Activated naive CD8-positive, alpha-beta T cell (primary cell): ENCODE measurements at regions not wholly inside any gene's neighbourhood (a gene's known extent, or its start where the extent isn't known, plus 50 kb on each side); places are given as distances from the start of the nearest gene placed in this dataset.

Source experiments
- H3K27ac Mint-ChIP-seq: one replicate; pipeline ENCODE4 v1.8.0; 2021; ENCODE audit warnings: mixed read lengths
- H3K27me3 Mint-ChIP-seq: one replicate; pipeline ENCODE4 v1.8.0; 2021; ENCODE audit warnings: mixed read lengths
- H3K36me3 Mint-ChIP-seq: one replicate; pipeline ENCODE4 v1.8.0; 2021; ENCODE audit warnings: mixed read lengths
- H3K4me1 Mint-ChIP-seq: one replicate; pipeline ENCODE4 v1.8.0; 2021; ENCODE audit warnings: low read depth, mixed read lengths
- H3K4me3 Mint-ChIP-seq: one replicate; pipeline ENCODE4 v1.8.0; 2021; ENCODE audit warnings: mild to moderate bottlenecking, mixed read lengths
- H3K9me3 Mint-ChIP-seq: one replicate; pipeline ENCODE4 v1.8.0; 2021; ENCODE audit warnings: low read depth, mixed read lengths

DNA sequence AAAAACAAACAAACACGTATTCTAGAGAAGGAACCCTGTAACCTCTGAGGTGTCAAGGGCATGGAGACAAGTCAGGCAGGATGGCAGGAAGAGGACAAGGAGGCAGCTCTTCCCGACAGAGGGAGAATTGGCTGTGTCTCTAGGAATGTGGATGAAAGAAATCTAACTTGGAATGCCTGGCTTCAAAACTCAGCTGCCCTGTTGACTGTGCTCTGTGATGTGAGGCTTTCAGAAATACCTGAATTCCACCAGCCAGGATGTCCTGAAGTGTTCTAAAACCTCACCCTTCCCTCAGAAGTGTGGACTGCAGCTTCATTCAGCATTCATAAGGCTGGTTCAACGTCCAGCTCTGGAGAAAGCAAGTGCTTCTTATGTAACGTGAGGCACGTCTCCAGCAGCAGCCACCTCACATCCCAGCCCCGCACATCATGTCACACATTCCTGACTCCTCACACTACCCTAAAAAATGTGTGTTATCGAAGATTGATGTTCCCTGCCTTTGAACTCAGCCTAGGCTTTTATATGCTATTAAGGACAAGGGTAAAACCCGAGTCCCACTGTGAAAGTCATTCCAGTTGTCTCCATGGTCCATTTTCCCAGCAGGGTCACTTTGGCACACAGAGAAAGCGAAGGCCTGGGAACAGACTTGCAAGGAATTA is 398.9 kb downstream of the ETS1 start:
- no peak overlapping the region for H3K27ac Mint-ChIP-seq
- peaks cover 17% of the 10 kb centered on the region for H3K4me1 Mint-ChIP-seq

DNA sequence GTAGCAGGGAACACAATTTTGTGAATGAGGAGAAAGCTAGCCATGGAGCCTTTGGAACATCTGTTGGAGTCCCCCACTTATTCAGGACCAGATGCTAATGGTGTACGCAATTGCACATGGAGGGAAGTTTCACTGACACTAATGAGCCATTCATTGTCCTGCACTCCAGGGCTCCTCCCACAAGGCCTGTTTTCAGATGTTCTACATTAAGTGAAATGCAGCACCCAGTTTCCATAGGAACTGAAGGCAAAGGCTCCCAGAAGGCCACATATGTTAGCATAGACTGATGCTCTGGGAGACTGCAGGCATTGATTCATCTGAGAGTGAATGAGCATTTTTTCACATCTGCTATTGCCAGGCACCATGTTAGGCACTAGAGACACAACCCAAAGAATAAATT is 399.5 kb downstream of the ETS1 start:
- H3K27ac Mint-ChIP-seq: no peak overlapping the region

More for the DNA sequence above, 398.9 kb downstream of the ETS1 start:
- Mint-ChIP-seq H3K4me3 (no peak overlapping the region), H3K36me3 (peaks cover 21% of the 10 kb centered on the region), H3K9me3 (peaks cover 10% of the 10 kb centered on the region), H3K27me3 (no peaks in the 10 kb centered on the region)

GRCh38 chr11:128187377-128187776 is 400.0 kb downstream of the ETS1 start:
- H3K9me3 Mint-ChIP-seq: peaks cover 10% of the 10 kb centered on the region
- H3K4me3 Mint-ChIP-seq: no peak overlapping the region
- H3K27ac Mint-ChIP-seq: no peak overlapping the region
- H3K27me3 Mint-ChIP-seq: no peaks in the 10 kb centered on the region
- H3K4me1 Mint-ChIP-seq: peaks cover 22% of the 10 kb centered on the region
- peaks cover 21% of the 10 kb centered on the region for H3K36me3 Mint-ChIP-seq

More for the DNA sequence above, 399.5 kb downstream of the ETS1 start:
- Mint-ChIP-seq H3K9me3 (peaks cover 10% of the 10 kb centered on the region), H3K4me3 (no peak overlapping the region), H3K27me3 (no peaks in the 10 kb centered on the region), H3K36me3 (peaks cover 21% of the 10 kb centered on the region), H3K4me1 (peaks cover 19% of the 10 kb centered on the region)

- Mint-ChIP-seq H3K27ac (no peak overlapping the region), H3K36me3 (peaks cover 21% of the 10 kb centered on the region), H3K27me3 (no peaks in the 10 kb centered on the region), H3K4me3 (no peak overlapping the region), H3K9me3 (peaks cover 10% of the 10 kb centered on the region), H3K4me1 (peaks cover 15% of the 10 kb centered on the region)
Measured at GRCh38 chr11:128184981-128185380, 402.4 kb downstream of the ETS1 start.

DNA sequence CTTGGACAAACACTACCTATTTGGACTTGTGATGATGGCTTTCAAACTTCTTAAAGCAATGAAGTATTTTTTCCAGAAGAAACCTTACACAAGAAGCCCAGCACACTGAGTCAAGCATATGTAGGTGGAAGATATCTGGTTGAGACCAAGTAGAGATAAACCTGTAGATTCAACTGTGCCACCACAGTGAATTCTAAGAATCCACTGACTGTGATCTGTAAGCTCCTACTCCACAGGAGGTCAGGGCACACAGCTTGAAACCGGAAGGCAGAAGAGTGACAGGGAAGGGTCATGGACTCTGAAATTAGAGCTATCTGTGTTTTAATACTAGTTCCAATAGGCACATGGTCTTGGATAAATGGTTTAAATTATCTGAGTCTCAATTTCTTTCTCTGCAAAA is 404.5 kb downstream of the ETS1 start:
- Mint-ChIP-seq H3K4me1 (peaks cover 10% of the 10 kb centered on the region), H3K9me3 (peaks cover 10% of the 10 kb centered on the region), H3K36me3 (peaks cover 21% of the 10 kb centered on the region), H3K27ac (no peak overlapping the region), H3K27me3 (no peaks in the 10 kb centered on the region), H3K4me3 (no peak overlapping the region)

DNA sequence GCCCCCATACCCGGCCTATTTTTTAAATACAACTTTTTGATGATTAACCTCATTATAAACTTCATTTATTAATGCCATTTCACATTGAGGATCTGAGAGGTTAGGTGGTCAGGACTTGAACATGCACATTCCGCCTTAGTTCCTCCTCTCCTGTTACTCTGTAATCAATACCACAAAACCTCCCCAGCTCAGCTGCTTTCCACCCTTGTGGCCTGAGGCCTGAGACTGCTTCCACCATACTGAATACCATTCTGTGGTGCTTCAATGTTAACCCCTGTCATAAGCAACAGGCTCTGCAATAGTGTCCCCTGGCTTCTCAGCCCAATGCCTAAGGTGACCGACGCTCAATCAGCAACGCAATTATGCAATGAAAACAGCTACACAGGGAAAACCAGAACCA is 405.4 kb downstream of the ETS1 start:
- Mint-ChIP-seq H3K4me1 (peaks cover 10% of the 10 kb centered on the region), H3K4me3 (no peak overlapping the region), H3K27ac (no peak overlapping the region), H3K9me3 (peaks cover 10% of the 10 kb centered on the region), H3K36me3 (peaks cover 21% of the 10 kb centered on the region), H3K27me3 (no peaks in the 10 kb centered on the region)

GRCh38 chr11:128181088-128181480 is 406.3 kb downstream of the ETS1 start:
- peaks cover 10% of the 10 kb centered on the region for H3K9me3 Mint-ChIP-seq
- H3K27ac Mint-ChIP-seq: peak overlapping the region; percentile 10
- H3K4me1 Mint-ChIP-seq: peaks cover 10% of the 10 kb centered on the region
- no peak overlapping the region for H3K4me3 Mint-ChIP-seq
- H3K27me3 Mint-ChIP-seq: no peaks in the 10 kb centered on the region
- H3K36me3 Mint-ChIP-seq: peaks cover 17% of the 10 kb centered on the region

- Mint-ChIP-seq H3K27ac (no peak overlapping the region), H3K4me1 (peaks cover 10% of the 10 kb centered on the region), H3K27me3 (no peaks in the 10 kb centered on the region), H3K9me3 (peaks cover 5% of the 10 kb centered on the region), H3K36me3 (peaks cover 13% of the 10 kb centered on the region), H3K4me3 (no peak overlapping the region)
Measured at GRCh38 chr11:128180441-128181087, 406.8 kb downstream of the ETS1 start.

DNA sequence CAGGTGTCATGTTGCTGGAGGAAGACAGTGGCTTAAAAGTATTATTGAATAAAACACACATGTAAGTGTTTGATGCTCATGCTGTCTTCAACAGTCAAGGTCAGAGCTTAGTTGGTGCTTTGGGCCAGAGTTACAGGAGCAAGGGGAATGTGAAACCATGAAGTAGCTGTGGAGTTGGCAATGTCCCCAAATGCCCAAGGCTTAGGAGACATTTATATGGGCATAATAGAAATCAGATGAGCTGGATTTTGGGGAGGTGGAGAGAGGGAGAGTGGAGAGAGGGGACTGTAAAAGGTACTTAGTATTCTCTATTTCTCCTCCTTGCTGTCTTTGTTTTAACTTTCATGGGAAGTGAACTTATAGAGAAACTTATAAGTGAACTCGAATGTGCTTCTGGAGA is 407.8 kb downstream of the ETS1 start:
- H3K27ac Mint-ChIP-seq: no peak overlapping the region
- H3K4me1 Mint-ChIP-seq: peaks cover 10% of the 10 kb centered on the region

GRCh38 chr11:128179039-128179438 is 408.3 kb downstream of the ETS1 start:
- no peaks in the 10 kb centered on the region for H3K27me3 Mint-ChIP-seq

More for the DNA sequence above, 407.8 kb downstream of the ETS1 start:
- H3K27me3 Mint-ChIP-seq: no peaks in the 10 kb centered on the region
- H3K4me3 Mint-ChIP-seq: no peak overlapping the region
- H3K9me3 Mint-ChIP-seq: peaks cover 5% of the 10 kb centered on the region
- peaks cover 4% of the 10 kb centered on the region for H3K36me3 Mint-ChIP-seq

GRCh38 chr11:128174465-128175291 is 412.7 kb downstream of the ETS1 start:
- H3K27ac Mint-ChIP-seq: peak overlapping the region; percentile 67
- no peaks in the 10 kb centered on the region for H3K9me3 Mint-ChIP-seq
- peaks cover 4% of the 10 kb centered on the region for H3K4me1 Mint-ChIP-seq
- H3K4me3 Mint-ChIP-seq: no peak overlapping the region
- H3K36me3 Mint-ChIP-seq: no peaks in the 10 kb centered on the region
- H3K27me3 Mint-ChIP-seq: no peaks in the 10 kb centered on the region

More at GRCh38 chr11:128179039-128179438, 408.3 kb downstream of the ETS1 start:
- Mint-ChIP-seq H3K4me3 (no peak overlapping the region), H3K36me3 (peaks cover under 1% of the 10 kb centered on the region), H3K4me1 (peaks cover 10% of the 10 kb centered on the region), H3K27ac (no peak overlapping the region), H3K9me3 (peaks cover under 1% of the 10 kb centered on the region)

- Mint-ChIP-seq H3K27me3 (no peaks in the 10 kb centered on the region), H3K9me3 (no peaks in the 10 kb centered on the region), H3K27ac (no peak overlapping the region), H3K4me1 (peaks cover 4% of the 10 kb centered on the region), H3K36me3 (no peaks in the 10 kb centered on the region), H3K4me3 (no peak overlapping the region)
Measured at GRCh38 chr11:128172046-128172878, 415.1 kb downstream of the ETS1 start.

- H3K36me3 Mint-ChIP-seq: no peaks in the 10 kb centered on the region
- H3K9me3 Mint-ChIP-seq: no peaks in the 10 kb centered on the region
- H3K4me1 Mint-ChIP-seq: peaks cover 4% of the 10 kb centered on the region
- H3K4me3 Mint-ChIP-seq: no peak overlapping the region
- H3K27me3 Mint-ChIP-seq: no peaks in the 10 kb centered on the region
- no peak overlapping the region for H3K27ac Mint-ChIP-seq
Measured at GRCh38 chr11:128171506-128171905, 415.9 kb downstream of the ETS1 start.

DNA sequence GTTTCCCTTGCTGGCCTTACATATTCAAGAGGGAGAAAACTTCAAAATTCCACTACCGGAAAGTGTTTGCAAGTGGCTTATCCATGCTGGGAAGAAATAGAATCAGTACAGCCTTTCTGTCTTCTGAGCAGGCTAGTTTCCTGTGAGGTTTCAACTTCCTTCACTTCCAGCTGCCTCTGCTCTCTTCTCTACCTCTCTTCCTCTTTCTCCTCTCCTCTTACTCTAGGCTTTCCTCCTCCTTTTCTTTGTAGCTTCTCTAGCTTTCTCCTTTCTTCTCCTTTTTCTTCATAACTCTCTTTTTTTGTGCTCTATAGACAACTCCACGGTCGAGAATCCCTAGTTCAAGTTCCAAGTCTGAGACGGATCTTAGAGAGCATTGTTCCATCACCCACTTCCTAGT is 421.8 kb downstream of the ETS1 start:
- H3K9me3 Mint-ChIP-seq: no peaks in the 10 kb centered on the region
- no peak overlapping the region for H3K27ac Mint-ChIP-seq
- H3K4me1 Mint-ChIP-seq: peaks cover 8% of the 10 kb centered on the region
- no peak overlapping the region for H3K4me3 Mint-ChIP-seq
- no peaks in the 10 kb centered on the region for H3K27me3 Mint-ChIP-seq
- H3K36me3 Mint-ChIP-seq: no peaks in the 10 kb centered on the region
